CD14-positive monocyte (primary cell): ENCODE measurements at regions not wholly inside any gene's neighbourhood (a gene's known extent, or its start where the extent isn't known, plus 50 kb on each side); places are given as distances from the start of the nearest gene placed in this dataset.
"Not testable (repeated sequence)": the region's sequence is repeated elsewhere in the genome, so short reads cannot be mapped to it uniquely, and the experiment has no call there.

ENCODE experiments used
- DNase-seq, 3 donors: peaks; one replicate each; pipeline ENCODE4 v3.0.0-alpha.2; 2011 to 2022
- H2AFZ ChIP-seq: 2 replicates; pipeline ENCODE4 v1.6.0; 2012; ENCODE audit warnings: mild to moderate bottlenecking, low read depth, low read length, inconsistent platforms; ENCODE audit not compliant: insufficient read depth, poor library complexity, severe bottlenecking
- H3K27ac ChIP-seq, 2 donors: 1 replicate in 1 of 2; 2 replicates in 1 of 2; pipeline ENCODE4 v1.5.1; 2012 to 2013; ENCODE audit warnings: low read length in 2 of 2, control low read depth in 1 of 2, inconsistent platforms in 1 of 2, low read depth in 1 of 2, mild to moderate bottlenecking in 1 of 2
- H3K27me3 ChIP-seq, 2 donors: one replicate each; pipeline versions ENCODE4 v1.6.0 to v1.6.1; 2011 to 2013; ENCODE audit warnings: low read length in 2 of 2; ENCODE audit not compliant: control insufficient read depth in 2 of 2, insufficient read depth in 2 of 2
- H3K36me3 ChIP-seq, 2 donors: replicated peaks in 1 of 2; 1 replicate in 1 of 2; 2 replicates in 1 of 2; pipeline versions ENCODE4 v1.5.1 to v1.6.1; 2012 to 2013; ENCODE audit warnings: low read length in 2 of 2, control low read depth in 1 of 2, inconsistent platforms in 1 of 2, mild to moderate bottlenecking in 1 of 2; ENCODE audit not compliant: insufficient read depth in 2 of 2, control insufficient read depth in 1 of 2
- H3K4me1 ChIP-seq, 2 donors: 1 replicate in 1 of 2; 2 replicates in 1 of 2; pipeline versions ENCODE4 v1.5.1 to v1.6.1; 2012 to 2013; ENCODE audit warnings: low read length in 2 of 2, control low read depth in 1 of 2, inconsistent platforms in 1 of 2, mild to moderate bottlenecking in 1 of 2, moderate library complexity in 1 of 2; ENCODE audit not compliant: insufficient read depth in 2 of 2, control insufficient read depth in 1 of 2
- H3K4me2 ChIP-seq: replicated peaks from 2 replicates; pipeline ENCODE3; 2012; ENCODE audit warnings: low read length, moderate library complexity, mild to moderate bottlenecking; ENCODE audit not compliant: poor library complexity, severe bottlenecking; ENCODE audit errors: extremely low read depth
- H3K4me3 ChIP-seq, 3 experiments: fragments of 200-600 bp in 1 of 3; sonication (generic) in 1 of 3; replicated peaks in 1 of 3; 1 replicate in 2 of 3; 2 replicates in 1 of 3; pipeline ENCODE4 v1.5.1; 2011 to 2013; ENCODE audit warnings: low read length in 3 of 3, mild to moderate bottlenecking in 3 of 3, control low read depth in 2 of 3, low read depth in 2 of 3, inconsistent platforms in 1 of 3, moderate library complexity in 1 of 3
- H3K79me2 ChIP-seq: 2 replicates; pipeline ENCODE4 v1.6.0; 2012; ENCODE audit warnings: mild to moderate bottlenecking, control low read depth, inconsistent platforms, low read length, moderate library complexity; ENCODE audit not compliant: insufficient read depth
- H3K9ac ChIP-seq: 2 replicates; pipeline ENCODE4 v1.6.0; 2017; ENCODE audit warnings: low read length, mild to moderate bottlenecking; ENCODE audit not compliant: insufficient read depth, poor library complexity, severe bottlenecking
- H3K9me3 ChIP-seq, 2 donors: replicated peaks in 1 of 2; 1 replicate in 1 of 2; 2 replicates in 1 of 2; pipeline versions ENCODE4 v1.5.1 to v1.6.1; 2012 to 2013; ENCODE audit warnings: low read length in 2 of 2, control low read depth in 1 of 2; ENCODE audit not compliant: control insufficient read depth in 1 of 2, insufficient read depth in 1 of 2
- H4K20me1 ChIP-seq: 2 replicates; pipeline ENCODE4 v1.6.0; 2012; ENCODE audit warnings: mild to moderate bottlenecking, low read length, control low read depth, moderate library complexity; ENCODE audit not compliant: insufficient read depth
- H3K27ac Mint-ChIP-seq, 7 donors: one replicate each; pipeline ENCODE4 v1.8.0; 2020; ENCODE audit warnings: mild to moderate bottlenecking in 7 of 7, mixed read lengths in 7 of 7, moderate library complexity in 6 of 7, inconsistent platforms in 2 of 7
- H3K27me3 Mint-ChIP-seq, 3 donors: one replicate each; pipeline ENCODE4 v1.8.0; 2021 to 2022; ENCODE audit warnings: low read depth in 3 of 3, mild to moderate bottlenecking in 3 of 3, mixed read lengths in 3 of 3, moderate library complexity in 3 of 3, inconsistent platforms in 1 of 3
- H3K36me3 Mint-ChIP-seq, 2 donors: one replicate each; pipeline ENCODE4 v1.8.0; 2020; ENCODE audit warnings: mixed read lengths in 2 of 2, inconsistent platforms in 1 of 2, mild to moderate bottlenecking in 1 of 2
- H3K4me1 Mint-ChIP-seq: one replicate; pipeline ENCODE4 v1.8.0; 2020; ENCODE audit warnings: mild to moderate bottlenecking, mixed read lengths
- H3K4me3 Mint-ChIP-seq, 2 donors: one replicate each; pipeline ENCODE4 v1.8.0; 2020; ENCODE audit warnings: mild to moderate bottlenecking in 2 of 2, mixed read lengths in 2 of 2, moderate library complexity in 1 of 2
- H3K9me3 Mint-ChIP-seq, 7 donors: one replicate each; pipeline ENCODE4 v1.8.0; 2020 to 2022; ENCODE audit warnings: mixed read lengths in 7 of 7, mild to moderate bottlenecking in 6 of 7, moderate library complexity in 6 of 7, inconsistent platforms in 2 of 7
- WGBS: methylation state at CpG from one replicate; pipeline ENCODE4 v1.1.5; 2013; ENCODE audit warnings: missing lambda C conversion rate; ENCODE audit not compliant: insufficient coverage; 5-methylcytosine and 5-hydroxymethylcytosine counted together
- intact Hi-C, 2 donors: fragments of 100-400 bp; cut with micrococcal nuclease; formaldehyde crosslinking; loops; one replicate each; pipeline versions ENCODE4 v1.15.0 to v1.15.1; 2023
- TF ChIP-seq, protein P1 (sequence below): fragments of 200-600 bp; IDR thresholded peaks from one replicate; pipeline ENCODE4 v1.8.0; 2022; ENCODE audit warnings: antibody characterized with exemption, mild to moderate bottlenecking

GRCh38 chr6:22134308-22134707 is 162.5 kb downstream of the PRL start:
- H3K4me3 ChIP-seq, result no peak overlapping the region
- H3K4me2 ChIP-seq, result no peak overlapping the region
- no peak overlapping the region for H3K27ac ChIP-seq
- H2AFZ ChIP-seq, result no peak overlapping the region
- Mint-ChIP-seq H3K9me3 (peaks cover 7 to 25% (median 14%) of the 10 kb centered on the region in 7 donors), H3K36me3 (no peaks in the 10 kb centered on the region), H3K27ac (no peak overlapping the region), H3K27me3 (no peaks in the 10 kb centered on the region), H3K4me3 (no peak overlapping the region), H3K4me1 (no peaks in the 10 kb centered on the region)
- DNase-seq, result no peak
- H3K27me3 ChIP-seq, result no peaks in the 10 kb centered on the region
- no peak overlapping the region for H3K9ac ChIP-seq
- H4K20me1 ChIP-seq, result no peaks in the 10 kb centered on the region
- no peaks in the 10 kb centered on the region for H3K79me2 ChIP-seq
- 100% methylated on average over 1 of the region's 3 CpGs for WGBS
- H3K9me3 ChIP-seq, result peaks cover 0 to 4% of the 10 kb centered on the region in 2 donors
- H3K36me3 ChIP-seq, result no peaks in the 10 kb centered on the region
- no peaks in the 10 kb centered on the region for H3K4me1 ChIP-seq
- TF ChIP-seq, protein P1, sequence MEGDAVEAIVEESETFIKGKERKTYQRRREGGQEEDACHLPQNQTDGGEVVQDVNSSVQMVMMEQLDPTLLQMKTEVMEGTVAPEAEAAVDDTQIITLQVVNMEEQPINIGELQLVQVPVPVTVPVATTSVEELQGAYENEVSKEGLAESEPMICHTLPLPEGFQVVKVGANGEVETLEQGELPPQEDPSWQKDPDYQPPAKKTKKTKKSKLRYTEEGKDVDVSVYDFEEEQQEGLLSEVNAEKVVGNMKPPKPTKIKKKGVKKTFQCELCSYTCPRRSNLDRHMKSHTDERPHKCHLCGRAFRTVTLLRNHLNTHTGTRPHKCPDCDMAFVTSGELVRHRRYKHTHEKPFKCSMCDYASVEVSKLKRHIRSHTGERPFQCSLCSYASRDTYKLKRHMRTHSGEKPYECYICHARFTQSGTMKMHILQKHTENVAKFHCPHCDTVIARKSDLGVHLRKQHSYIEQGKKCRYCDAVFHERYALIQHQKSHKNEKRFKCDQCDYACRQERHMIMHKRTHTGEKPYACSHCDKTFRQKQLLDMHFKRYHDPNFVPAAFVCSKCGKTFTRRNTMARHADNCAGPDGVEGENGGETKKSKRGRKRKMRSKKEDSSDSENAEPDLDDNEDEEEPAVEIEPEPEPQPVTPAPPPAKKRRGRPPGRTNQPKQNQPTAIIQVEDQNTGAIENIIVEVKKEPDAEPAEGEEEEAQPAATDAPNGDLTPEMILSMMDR, result no peak
- intact Hi-C loops, result no loop called here

DNA sequence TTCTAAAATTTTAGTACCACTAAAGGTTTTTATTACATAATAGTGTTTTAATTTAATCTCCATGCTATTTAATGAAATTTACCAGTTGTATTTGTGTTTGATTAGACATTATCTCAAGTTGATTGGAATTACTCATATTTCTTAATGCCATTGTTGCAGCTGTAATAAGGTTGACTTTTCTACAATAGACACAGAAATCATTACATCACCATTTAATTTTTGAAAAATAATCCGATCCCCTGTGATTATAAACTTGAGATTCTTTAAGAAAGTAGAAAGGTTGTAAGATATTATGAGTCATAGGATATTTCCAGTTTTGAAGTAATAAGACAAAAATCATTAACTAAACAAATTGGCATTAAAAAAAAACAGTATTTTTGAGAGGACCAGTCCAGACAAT is 161.4 kb downstream of the PRL start:
- Histone ChIP-seq H3K4me1 (no peaks in the 10 kb centered on the region), H4K20me1 (no peaks in the 10 kb centered on the region), H3K4me2 (no peak overlapping the region), H3K9me3 (peaks cover 0 to 4% of the 10 kb centered on the region in 2 donors), H3K79me2 (no peaks in the 10 kb centered on the region), H3K27ac (no peak overlapping the region), H3K27me3 (no peaks in the 10 kb centered on the region), H3K36me3 (no peaks in the 10 kb centered on the region), H3K9ac (no peak overlapping the region), H3K4me3 (no peak overlapping the region), H2AFZ (no peak overlapping the region)
- no peaks in the 10 kb centered on the region for H3K36me3 Mint-ChIP-seq
- peaks cover 6 to 25% (median 9%) of the 10 kb centered on the region in 7 donors for H3K9me3 Mint-ChIP-seq
- TF ChIP-seq, protein P1, result no peak
- no CpG with 5 or more reads among the region's 1 CpG for WGBS
- H3K27me3 Mint-ChIP-seq, result no peaks in the 10 kb centered on the region
- no peak overlapping the region for H3K27ac Mint-ChIP-seq
- no peaks in the 10 kb centered on the region for H3K4me1 Mint-ChIP-seq
- intact Hi-C loops, result no loop called here
- H3K4me3 Mint-ChIP-seq, result no peak overlapping the region
- no peak for DNase-seq

GRCh38 chr6:22140736-22141135 is 156.1 kb downstream of the PRL start:
- H3K4me1 ChIP-seq, H3K9me3 ChIP-seq, H2AFZ ChIP-seq, DNase-seq, intact Hi-C loops, H3K4me1 Mint-ChIP-seq, H3K4me3 Mint-ChIP-seq, H3K4me3 ChIP-seq, H3K79me2 ChIP-seq, H3K9me3 Mint-ChIP-seq, H3K36me3 ChIP-seq, H3K36me3 Mint-ChIP-seq, H3K4me2 ChIP-seq, H4K20me1 ChIP-seq, H3K27ac Mint-ChIP-seq, H3K27ac ChIP-seq, H3K27me3 ChIP-seq, H3K27me3 Mint-ChIP-seq, H3K9ac ChIP-seq: not testable (repeated sequence)
- over 99% methylated on average over 10 of the region's 10 CpGs for WGBS
